Thoracic aorta (tissue), 2 donors: ENCODE measurements at regions not wholly inside any gene's neighbourhood (a gene's known extent, or its start where the extent isn't known, plus 50 kb on each side); places are given as distances from the start of the nearest gene placed in this dataset.

ENCODE experiments used
- ATAC-seq: fragments of 150-250 bp; one replicate; pipeline ENCODE4 v1.8.0; 2017; ENCODE audit warnings: low read depth; ENCODE audit not compliant: insufficient number of reproducible peaks, low FRiP score
- DNase-seq: peaks from one replicate; pipeline ENCODE4 v3.0.0-alpha.2; 2020; ENCODE audit warnings: low spot score
- H3K27ac ChIP-seq, 2 donors: fragments of 200-600 bp; sonication (generic); 1 replicate in 1 of 2; 2 replicates in 1 of 2; pipeline ENCODE4 v1.5.1; 2016; ENCODE audit warnings: mild to moderate bottlenecking in 2 of 2, moderate library complexity in 2 of 2
- H3K27me3 ChIP-seq: fragments of 200-600 bp; sonication (generic); replicated peaks from 2 replicates; pipeline ENCODE4 v1.6.0; 2016; ENCODE audit warnings: mild to moderate bottlenecking; ENCODE audit not compliant: insufficient read depth
- H3K36me3 ChIP-seq: fragments of 200-600 bp; sonication (generic); one replicate; pipeline ENCODE4 v1.5.1; 2016
- H3K4me1 ChIP-seq, 2 donors: fragments of 200-600 bp; sonication (generic); 1 replicate in 1 of 2; 2 replicates in 1 of 2; pipeline versions ENCODE4 v1.5.1 to v1.6.0; 2016; ENCODE audit warnings: low read depth in 2 of 2, mild to moderate bottlenecking in 1 of 2; ENCODE audit not compliant: control insufficient read depth in 1 of 2
- H3K4me3 ChIP-seq: fragments of 200-600 bp; sonication (generic); 2 replicates; pipeline ENCODE4 v1.5.1; 2016; ENCODE audit warnings: mild to moderate bottlenecking
- H3K9me3 ChIP-seq: fragments of 200-600 bp; sonication (generic); 2 replicates; pipeline ENCODE4 v1.5.1; 2016
- TF ChIP-seq, protein P1 (sequence below): fragments of 200-600 bp; sonication (generic); IDR thresholded peaks from one replicate; pipeline ENCODE4 v1.5.1; 2019; ENCODE audit warnings: antibody characterized with exemption

DNA sequence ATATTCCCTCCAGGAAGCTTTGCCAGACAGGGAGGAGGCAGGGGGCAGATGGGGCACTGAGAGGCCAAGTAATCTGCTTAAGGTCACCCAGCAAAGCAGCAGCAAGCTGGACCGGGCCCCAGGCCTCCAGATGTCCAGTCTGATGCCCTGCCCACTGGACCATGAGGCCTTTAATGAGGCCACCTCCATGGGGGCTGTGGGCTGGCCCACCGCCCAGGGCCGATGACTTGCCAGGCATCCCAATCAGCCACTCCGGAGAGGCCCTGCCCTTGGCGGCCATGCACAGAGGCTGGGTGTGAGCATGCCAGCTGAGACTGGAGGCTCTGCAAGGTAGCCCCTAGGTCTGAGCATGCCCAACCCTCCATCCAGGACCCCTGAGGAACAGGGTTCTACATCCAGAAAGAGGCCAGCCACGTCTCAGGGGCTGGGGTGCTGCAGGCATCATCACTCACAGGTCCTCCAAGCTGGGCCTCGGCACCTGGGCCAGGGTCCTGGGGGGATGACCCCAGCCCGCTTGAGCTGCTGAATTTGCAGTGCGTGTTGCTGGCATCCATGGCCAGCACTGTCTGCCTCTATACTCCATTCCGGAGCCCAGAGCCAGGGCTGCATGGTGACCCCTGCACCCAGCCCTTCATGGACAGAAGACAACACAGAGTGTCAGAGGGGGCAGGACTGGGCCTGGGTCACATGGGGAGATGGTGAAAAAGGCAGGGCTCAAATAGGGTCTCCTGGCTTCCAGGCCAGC lies 164.2 kb downstream of the INHBB start:
- no peaks in the 10 kb centered on the region for H3K36me3 ChIP-seq
- TF ChIP-seq, protein P1, sequence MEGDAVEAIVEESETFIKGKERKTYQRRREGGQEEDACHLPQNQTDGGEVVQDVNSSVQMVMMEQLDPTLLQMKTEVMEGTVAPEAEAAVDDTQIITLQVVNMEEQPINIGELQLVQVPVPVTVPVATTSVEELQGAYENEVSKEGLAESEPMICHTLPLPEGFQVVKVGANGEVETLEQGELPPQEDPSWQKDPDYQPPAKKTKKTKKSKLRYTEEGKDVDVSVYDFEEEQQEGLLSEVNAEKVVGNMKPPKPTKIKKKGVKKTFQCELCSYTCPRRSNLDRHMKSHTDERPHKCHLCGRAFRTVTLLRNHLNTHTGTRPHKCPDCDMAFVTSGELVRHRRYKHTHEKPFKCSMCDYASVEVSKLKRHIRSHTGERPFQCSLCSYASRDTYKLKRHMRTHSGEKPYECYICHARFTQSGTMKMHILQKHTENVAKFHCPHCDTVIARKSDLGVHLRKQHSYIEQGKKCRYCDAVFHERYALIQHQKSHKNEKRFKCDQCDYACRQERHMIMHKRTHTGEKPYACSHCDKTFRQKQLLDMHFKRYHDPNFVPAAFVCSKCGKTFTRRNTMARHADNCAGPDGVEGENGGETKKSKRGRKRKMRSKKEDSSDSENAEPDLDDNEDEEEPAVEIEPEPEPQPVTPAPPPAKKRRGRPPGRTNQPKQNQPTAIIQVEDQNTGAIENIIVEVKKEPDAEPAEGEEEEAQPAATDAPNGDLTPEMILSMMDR = no peak
- no peaks in the 10 kb centered on the region for H3K27me3 ChIP-seq
- H3K4me1 ChIP-seq = peaks cover 4 to 19% of the 10 kb centered on the region in 2 donors
- DNase-seq = no peak
- ATAC-seq = no peak
- H3K9me3 ChIP-seq = no peaks in the 10 kb centered on the region
- no peak overlapping the region for H3K4me3 ChIP-seq
- no peak overlapping the region for H3K27ac ChIP-seq

DNA sequence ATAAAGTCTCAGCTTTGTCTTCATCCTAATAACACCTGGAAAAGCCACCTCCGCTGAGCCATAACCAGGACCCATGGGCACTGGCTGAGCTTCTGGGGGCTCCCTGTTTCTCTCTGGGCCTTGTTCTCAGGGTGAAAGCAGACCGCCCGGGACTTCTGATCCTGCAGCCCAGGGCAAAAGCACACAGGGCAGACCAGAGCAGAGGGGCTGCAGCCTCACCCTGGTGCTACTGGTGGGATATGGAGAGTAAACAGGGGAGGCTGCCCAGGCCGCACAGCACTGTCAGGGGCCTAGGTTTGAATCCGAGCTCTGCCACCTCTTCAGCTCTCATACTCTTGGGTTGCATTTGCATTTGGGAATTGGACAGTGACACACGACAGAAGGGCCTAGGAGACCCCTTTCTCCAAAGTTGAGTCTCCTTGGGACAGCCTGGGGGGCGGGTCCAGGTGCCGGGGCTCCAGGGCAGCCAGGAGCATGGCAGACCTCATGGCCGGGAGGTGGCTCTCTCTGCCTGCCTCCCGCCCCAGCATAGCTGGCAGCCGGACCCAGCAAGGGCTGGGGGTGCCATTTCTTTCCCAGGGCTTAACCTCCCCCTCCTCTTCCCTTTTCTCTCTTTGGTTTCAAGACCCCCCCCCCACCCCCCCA lies 164.9 kb downstream of the INHBB start:
- ATAC-seq = no peak

DNA sequence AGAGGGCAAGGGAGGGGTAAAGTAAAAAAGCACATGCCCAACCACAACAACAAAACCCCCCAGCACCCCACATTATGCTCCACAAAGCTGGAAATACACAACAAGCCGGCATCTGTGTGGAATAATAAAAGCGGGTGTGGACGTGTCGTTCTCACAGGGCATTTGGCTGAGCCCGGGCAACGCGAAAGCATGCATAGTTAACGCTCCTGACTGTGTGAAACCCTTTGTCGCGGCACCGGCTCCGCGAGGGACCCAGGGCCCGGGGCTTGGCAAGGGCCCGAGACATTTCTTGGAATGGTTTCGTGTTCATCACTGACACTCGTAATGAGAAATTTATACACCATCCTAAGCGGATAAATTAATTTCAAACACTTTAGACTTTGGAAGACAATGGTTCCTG lies 165.6 kb downstream of the INHBB start:
- ATAC-seq (no peak), DNase-seq (no peak)
- H3K9me3 ChIP-seq = no peaks in the 10 kb centered on the region
- no peaks in the 10 kb centered on the region for H3K27me3 ChIP-seq
- H3K36me3 ChIP-seq = no peaks in the 10 kb centered on the region
- no peak overlapping the region for H3K4me3 ChIP-seq
- H3K27ac ChIP-seq = no peak overlapping the region
- H3K4me1 ChIP-seq = peaks cover 4 to 19% of the 10 kb centered on the region in 2 donors
- TF ChIP-seq, protein P1 = no peak

More for the DNA sequence above, 164.9 kb downstream of the INHBB start:
- peaks cover 4 to 19% of the 10 kb centered on the region in 2 donors for H3K4me1 ChIP-seq
- no peak for DNase-seq
- no peak overlapping the region for H3K4me3 ChIP-seq
- H3K36me3 ChIP-seq = no peaks in the 10 kb centered on the region
- H3K27ac ChIP-seq = no peak overlapping the region
- TF ChIP-seq, protein P1 = no peak
- H3K9me3 ChIP-seq = no peaks in the 10 kb centered on the region
- H3K27me3 ChIP-seq = no peaks in the 10 kb centered on the region

DNA sequence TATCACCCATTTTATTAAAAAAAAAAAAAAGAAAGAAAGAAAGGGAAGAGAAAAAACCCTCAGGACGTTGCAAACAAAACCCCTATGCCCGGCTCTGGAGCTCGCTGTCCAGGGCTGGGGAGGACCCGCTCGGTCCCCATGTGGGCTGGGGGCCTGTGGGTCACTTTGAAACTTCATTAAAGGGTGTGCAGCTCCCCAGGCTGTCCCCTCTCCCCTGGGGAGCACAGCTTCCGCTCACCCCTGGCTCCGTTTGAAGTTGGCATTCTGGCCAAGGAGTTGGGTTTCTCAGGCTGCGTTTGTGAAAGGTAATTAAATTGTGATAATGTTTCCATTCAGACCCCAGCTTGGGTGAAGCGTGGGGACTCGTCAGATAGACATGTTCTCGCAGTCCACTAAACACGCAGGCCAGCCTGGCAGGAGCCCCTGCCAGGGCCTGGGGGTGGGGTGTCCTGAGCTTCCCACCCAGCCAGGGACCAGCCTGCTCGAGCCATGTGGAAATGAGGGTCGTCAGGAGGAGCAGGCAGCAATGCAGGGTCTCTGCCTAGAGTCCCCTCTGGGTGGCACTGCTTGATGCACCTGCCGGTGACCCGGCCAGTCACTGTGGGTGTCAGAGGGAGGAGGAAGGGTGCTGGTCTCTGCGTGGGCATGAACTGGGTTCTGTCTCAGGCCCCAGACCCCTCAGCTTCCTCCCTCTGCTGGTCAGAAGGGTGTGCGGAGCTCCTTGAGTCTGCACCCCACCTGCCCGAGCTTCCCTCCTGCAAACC lies 166.2 kb downstream of the INHBB start:
- H3K9me3 ChIP-seq = no peaks in the 10 kb centered on the region
- no peaks in the 10 kb centered on the region for H3K36me3 ChIP-seq
- ATAC-seq (no peak), DNase-seq (no peak)
- TF ChIP-seq, protein P1 = no peak
- H3K4me3 ChIP-seq = no peak overlapping the region
- H3K27me3 ChIP-seq = no peaks in the 10 kb centered on the region
- H3K27ac ChIP-seq = no peak overlapping the region
- peaks cover 4 to 19% of the 10 kb centered on the region in 2 donors for H3K4me1 ChIP-seq

DNA sequence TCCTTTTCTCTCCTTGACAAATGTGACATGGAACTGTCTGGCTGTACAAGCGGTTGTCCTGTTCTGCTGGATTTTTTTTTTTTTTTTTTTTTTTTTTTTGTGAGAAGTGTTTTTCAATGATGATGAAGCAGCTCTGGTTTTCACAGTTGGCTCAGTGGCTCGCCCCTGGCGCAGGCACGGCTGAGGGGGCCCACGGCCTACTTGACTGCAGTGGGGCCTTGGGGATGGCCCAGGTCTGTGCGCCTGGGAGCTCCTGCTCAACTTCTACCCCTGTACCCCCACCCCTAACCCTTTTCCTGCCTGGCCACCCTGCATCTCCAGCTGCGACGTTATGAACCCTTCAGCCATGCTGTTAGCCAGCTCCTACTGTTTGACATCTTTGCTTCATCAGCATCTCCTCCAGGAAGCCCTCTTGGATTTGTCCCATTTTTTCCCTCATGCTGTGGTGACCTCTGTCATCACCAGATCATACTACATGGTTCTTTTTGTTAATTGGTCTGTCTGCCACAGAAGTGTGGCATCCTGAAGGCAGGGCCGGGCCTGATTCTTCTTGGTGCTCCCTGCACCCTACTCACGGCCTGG lies 167.9 kb downstream of the INHBB start:
- no peak for ATAC-seq
- Histone ChIP-seq H3K27ac (no peak overlapping the region), H3K36me3 (no peaks in the 10 kb centered on the region), H3K27me3 (no peaks in the 10 kb centered on the region), H3K4me3 (no peak overlapping the region), H3K9me3 (no peaks in the 10 kb centered on the region), H3K4me1 (peaks cover 4 to 7% of the 10 kb centered on the region in 2 donors)
- TF ChIP-seq, protein P1 = no peak
- no peak for DNase-seq
